CD14-positive monocyte (primary cell): ENCODE measurements at regions not wholly inside any gene's neighbourhood (a gene's known extent, or its start where the extent isn't known, plus 50 kb on each side); places are given as distances from the start of the nearest gene placed in this dataset.

ENCODE experiments used
- DNase-seq, 3 donors: peaks; one replicate each; pipeline ENCODE4 v3.0.0-alpha.2; 2011 to 2022
- H2AFZ ChIP-seq: 2 replicates; pipeline ENCODE4 v1.6.0; 2012; ENCODE audit warnings: mild to moderate bottlenecking, low read depth, low read length, inconsistent platforms; ENCODE audit not compliant: insufficient read depth, poor library complexity, severe bottlenecking
- H3K27ac ChIP-seq, 2 donors: 1 replicate in 1 of 2; 2 replicates in 1 of 2; pipeline ENCODE4 v1.5.1; 2012 to 2013; ENCODE audit warnings: low read length in 2 of 2, control low read depth in 1 of 2, inconsistent platforms in 1 of 2, low read depth in 1 of 2, mild to moderate bottlenecking in 1 of 2
- H3K27me3 ChIP-seq, 2 donors: one replicate each; pipeline versions ENCODE4 v1.6.0 to v1.6.1; 2011 to 2013; ENCODE audit warnings: low read length in 2 of 2; ENCODE audit not compliant: control insufficient read depth in 2 of 2, insufficient read depth in 2 of 2
- H3K36me3 ChIP-seq, 2 donors: replicated peaks in 1 of 2; 1 replicate in 1 of 2; 2 replicates in 1 of 2; pipeline versions ENCODE4 v1.5.1 to v1.6.1; 2012 to 2013; ENCODE audit warnings: low read length in 2 of 2, control low read depth in 1 of 2, inconsistent platforms in 1 of 2, mild to moderate bottlenecking in 1 of 2; ENCODE audit not compliant: insufficient read depth in 2 of 2, control insufficient read depth in 1 of 2
- H3K4me1 ChIP-seq, 2 donors: 1 replicate in 1 of 2; 2 replicates in 1 of 2; pipeline versions ENCODE4 v1.5.1 to v1.6.1; 2012 to 2013; ENCODE audit warnings: low read length in 2 of 2, control low read depth in 1 of 2, inconsistent platforms in 1 of 2, mild to moderate bottlenecking in 1 of 2, moderate library complexity in 1 of 2; ENCODE audit not compliant: insufficient read depth in 2 of 2, control insufficient read depth in 1 of 2
- H3K4me2 ChIP-seq: replicated peaks from 2 replicates; pipeline ENCODE3; 2012; ENCODE audit warnings: low read length, moderate library complexity, mild to moderate bottlenecking; ENCODE audit not compliant: poor library complexity, severe bottlenecking; ENCODE audit errors: extremely low read depth
- H3K4me3 ChIP-seq, 3 experiments: fragments of 200-600 bp in 1 of 3; sonication (generic) in 1 of 3; replicated peaks in 1 of 3; 1 replicate in 2 of 3; 2 replicates in 1 of 3; pipeline ENCODE4 v1.5.1; 2011 to 2013; ENCODE audit warnings: low read length in 3 of 3, mild to moderate bottlenecking in 3 of 3, control low read depth in 2 of 3, low read depth in 2 of 3, inconsistent platforms in 1 of 3, moderate library complexity in 1 of 3
- H3K79me2 ChIP-seq: 2 replicates; pipeline ENCODE4 v1.6.0; 2012; ENCODE audit warnings: mild to moderate bottlenecking, control low read depth, inconsistent platforms, low read length, moderate library complexity; ENCODE audit not compliant: insufficient read depth
- H3K9ac ChIP-seq: 2 replicates; pipeline ENCODE4 v1.6.0; 2017; ENCODE audit warnings: low read length, mild to moderate bottlenecking; ENCODE audit not compliant: insufficient read depth, poor library complexity, severe bottlenecking
- H3K9me3 ChIP-seq, 2 donors: replicated peaks in 1 of 2; 1 replicate in 1 of 2; 2 replicates in 1 of 2; pipeline versions ENCODE4 v1.5.1 to v1.6.1; 2012 to 2013; ENCODE audit warnings: low read length in 2 of 2, control low read depth in 1 of 2; ENCODE audit not compliant: control insufficient read depth in 1 of 2, insufficient read depth in 1 of 2
- H4K20me1 ChIP-seq: 2 replicates; pipeline ENCODE4 v1.6.0; 2012; ENCODE audit warnings: mild to moderate bottlenecking, low read length, control low read depth, moderate library complexity; ENCODE audit not compliant: insufficient read depth
- H3K27ac Mint-ChIP-seq, 7 donors: one replicate each; pipeline ENCODE4 v1.8.0; 2020; ENCODE audit warnings: mild to moderate bottlenecking in 7 of 7, mixed read lengths in 7 of 7, moderate library complexity in 6 of 7, inconsistent platforms in 2 of 7
- H3K27me3 Mint-ChIP-seq, 3 donors: one replicate each; pipeline ENCODE4 v1.8.0; 2021 to 2022; ENCODE audit warnings: low read depth in 3 of 3, mild to moderate bottlenecking in 3 of 3, mixed read lengths in 3 of 3, moderate library complexity in 3 of 3, inconsistent platforms in 1 of 3
- H3K36me3 Mint-ChIP-seq, 2 donors: one replicate each; pipeline ENCODE4 v1.8.0; 2020; ENCODE audit warnings: mixed read lengths in 2 of 2, inconsistent platforms in 1 of 2, mild to moderate bottlenecking in 1 of 2
- H3K4me1 Mint-ChIP-seq: one replicate; pipeline ENCODE4 v1.8.0; 2020; ENCODE audit warnings: mild to moderate bottlenecking, mixed read lengths
- H3K4me3 Mint-ChIP-seq, 2 donors: one replicate each; pipeline ENCODE4 v1.8.0; 2020; ENCODE audit warnings: mild to moderate bottlenecking in 2 of 2, mixed read lengths in 2 of 2, moderate library complexity in 1 of 2
- H3K9me3 Mint-ChIP-seq, 7 donors: one replicate each; pipeline ENCODE4 v1.8.0; 2020 to 2022; ENCODE audit warnings: mixed read lengths in 7 of 7, mild to moderate bottlenecking in 6 of 7, moderate library complexity in 6 of 7, inconsistent platforms in 2 of 7
- WGBS: methylation state at CpG from one replicate; pipeline ENCODE4 v1.1.5; 2013; ENCODE audit warnings: missing lambda C conversion rate; ENCODE audit not compliant: insufficient coverage; 5-methylcytosine and 5-hydroxymethylcytosine counted together
- intact Hi-C, 2 donors: fragments of 100-400 bp; cut with micrococcal nuclease; formaldehyde crosslinking; loops; one replicate each; pipeline versions ENCODE4 v1.15.0 to v1.15.1; 2023
- TF ChIP-seq, protein P1 (sequence below): fragments of 200-600 bp; IDR thresholded peaks from one replicate; pipeline ENCODE4 v1.8.0; 2022; ENCODE audit warnings: antibody characterized with exemption, mild to moderate bottlenecking

GRCh38 chr10:125262409-125262808 lies 102.0 kb upstream of the CTBP2 start:
- H3K4me3 Mint-ChIP-seq = no peak overlapping the region
- Histone ChIP-seq H3K27ac (no peak overlapping the region), H3K4me2 (no peak overlapping the region), H3K79me2 (no peaks in the 10 kb centered on the region), H3K36me3 (no peaks in the 10 kb centered on the region), H3K27me3 (no peaks in the 10 kb centered on the region), H3K9me3 (no peaks in the 10 kb centered on the region), H4K20me1 (no peaks in the 10 kb centered on the region), H3K4me1 (no peaks in the 10 kb centered on the region), H3K4me3 (no peak overlapping the region), H3K9ac (no peak overlapping the region), H2AFZ (no peak overlapping the region)
- intact Hi-C loops = no loop called here
- TF ChIP-seq, protein P1, sequence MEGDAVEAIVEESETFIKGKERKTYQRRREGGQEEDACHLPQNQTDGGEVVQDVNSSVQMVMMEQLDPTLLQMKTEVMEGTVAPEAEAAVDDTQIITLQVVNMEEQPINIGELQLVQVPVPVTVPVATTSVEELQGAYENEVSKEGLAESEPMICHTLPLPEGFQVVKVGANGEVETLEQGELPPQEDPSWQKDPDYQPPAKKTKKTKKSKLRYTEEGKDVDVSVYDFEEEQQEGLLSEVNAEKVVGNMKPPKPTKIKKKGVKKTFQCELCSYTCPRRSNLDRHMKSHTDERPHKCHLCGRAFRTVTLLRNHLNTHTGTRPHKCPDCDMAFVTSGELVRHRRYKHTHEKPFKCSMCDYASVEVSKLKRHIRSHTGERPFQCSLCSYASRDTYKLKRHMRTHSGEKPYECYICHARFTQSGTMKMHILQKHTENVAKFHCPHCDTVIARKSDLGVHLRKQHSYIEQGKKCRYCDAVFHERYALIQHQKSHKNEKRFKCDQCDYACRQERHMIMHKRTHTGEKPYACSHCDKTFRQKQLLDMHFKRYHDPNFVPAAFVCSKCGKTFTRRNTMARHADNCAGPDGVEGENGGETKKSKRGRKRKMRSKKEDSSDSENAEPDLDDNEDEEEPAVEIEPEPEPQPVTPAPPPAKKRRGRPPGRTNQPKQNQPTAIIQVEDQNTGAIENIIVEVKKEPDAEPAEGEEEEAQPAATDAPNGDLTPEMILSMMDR = no peak
- WGBS = 92% methylated on average over 4 of the region's 6 CpGs
- H3K27ac Mint-ChIP-seq = no peak overlapping the region
- peaks cover 0 to 2% (median 0%) of the 10 kb centered on the region in 7 donors for H3K9me3 Mint-ChIP-seq
- no peaks in the 10 kb centered on the region for H3K36me3 Mint-ChIP-seq
- no peaks in the 10 kb centered on the region for H3K4me1 Mint-ChIP-seq
- peaks cover 2 to 8% (median 7%) of the 10 kb centered on the region in 3 donors for H3K27me3 Mint-ChIP-seq
- no peak for DNase-seq

DNA sequence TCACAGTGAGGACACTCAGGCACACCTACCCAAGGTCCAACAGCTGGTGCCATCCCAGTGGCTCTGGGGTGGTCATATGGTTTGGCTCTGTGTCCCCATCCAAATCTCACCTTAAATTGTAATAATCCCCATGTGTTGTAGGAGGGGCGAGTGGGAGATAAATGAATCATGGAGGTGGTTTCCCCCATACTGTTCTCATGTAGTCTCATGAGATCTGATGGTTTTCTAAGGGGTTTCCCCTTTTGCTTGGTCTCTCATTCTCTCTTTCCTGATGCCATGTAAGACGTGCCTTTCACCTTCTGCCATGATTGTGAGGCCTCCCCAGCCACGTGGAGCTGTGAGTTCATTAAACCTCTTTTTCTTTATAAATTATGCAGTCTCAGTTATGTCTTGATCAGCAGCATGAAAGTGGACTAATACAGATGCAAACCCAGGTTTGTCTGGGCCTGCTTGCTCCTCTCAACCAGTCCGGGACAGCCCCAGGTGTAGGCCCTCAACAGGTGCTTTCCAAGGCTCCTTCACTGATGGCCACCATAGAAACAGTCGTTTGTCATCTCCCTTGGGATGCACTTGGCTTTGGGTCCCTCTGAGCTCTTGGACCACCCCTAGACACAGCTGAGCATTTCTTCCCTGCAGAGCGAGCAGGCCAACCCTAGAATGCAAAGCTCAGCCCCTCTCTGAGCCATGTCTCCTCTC lies 101.3 kb upstream of the CTBP2 start:
- Histone ChIP-seq H3K36me3 (no peaks in the 10 kb centered on the region), H3K79me2 (no peaks in the 10 kb centered on the region), H3K4me1 (no peaks in the 10 kb centered on the region), H3K4me2 (no peak overlapping the region), H4K20me1 (no peaks in the 10 kb centered on the region), H3K9ac (no peak overlapping the region), H3K27ac (no peak overlapping the region), H3K4me3 (no peak overlapping the region), H3K9me3 (no peaks in the 10 kb centered on the region), H3K27me3 (no peaks in the 10 kb centered on the region), H2AFZ (no peak overlapping the region)
- peaks cover 0 to 3% (median 0%) of the 10 kb centered on the region in 7 donors for H3K9me3 Mint-ChIP-seq
- no peak overlapping the region for H3K27ac Mint-ChIP-seq
- TF ChIP-seq, protein P1 = no peak
- no peaks in the 10 kb centered on the region for H3K4me1 Mint-ChIP-seq
- peaks cover 2 to 8% (median 7%) of the 10 kb centered on the region in 3 donors for H3K27me3 Mint-ChIP-seq
- 92% methylated on average over 3 of the region's 6 CpGs for WGBS
- H3K36me3 Mint-ChIP-seq = no peaks in the 10 kb centered on the region
- no peak for DNase-seq
- intact Hi-C loops = no loop called here
- no peak overlapping the region for H3K4me3 Mint-ChIP-seq
